Lower leg skin (tissue), 3 donors: ENCODE measurements at regions not wholly inside any gene's neighbourhood (a gene's known extent, or its start where the extent isn't known, plus 50 kb on each side); places are given as distances from the start of the nearest gene placed in this dataset.

Experiments used
- POLR2A ChIP-seq, 2 donors: fragments of 450-650 bp; IDR thresholded peaks; one replicate each; pipeline ENCODE4 v1.6.1; 2016 to 2017; ENCODE audit warnings: antibody characterized with exemption in 2 of 2, mild to moderate bottlenecking in 1 of 2, moderate library complexity in 1 of 2
- TF ChIP-seq, protein P1 (sequence below), 3 donors: fragments of 450-650 bp; IDR thresholded peaks; one replicate each; pipeline ENCODE4 v1.5.1; 2016; ENCODE audit warnings: antibody characterized with exemption in 3 of 3, mild to moderate bottlenecking in 3 of 3, moderate library complexity in 2 of 3

GRCh38 chr21:38658511-38658910 is 147.2 kb upstream of the ETS2 start:
- TF ChIP-seq, protein P1, sequence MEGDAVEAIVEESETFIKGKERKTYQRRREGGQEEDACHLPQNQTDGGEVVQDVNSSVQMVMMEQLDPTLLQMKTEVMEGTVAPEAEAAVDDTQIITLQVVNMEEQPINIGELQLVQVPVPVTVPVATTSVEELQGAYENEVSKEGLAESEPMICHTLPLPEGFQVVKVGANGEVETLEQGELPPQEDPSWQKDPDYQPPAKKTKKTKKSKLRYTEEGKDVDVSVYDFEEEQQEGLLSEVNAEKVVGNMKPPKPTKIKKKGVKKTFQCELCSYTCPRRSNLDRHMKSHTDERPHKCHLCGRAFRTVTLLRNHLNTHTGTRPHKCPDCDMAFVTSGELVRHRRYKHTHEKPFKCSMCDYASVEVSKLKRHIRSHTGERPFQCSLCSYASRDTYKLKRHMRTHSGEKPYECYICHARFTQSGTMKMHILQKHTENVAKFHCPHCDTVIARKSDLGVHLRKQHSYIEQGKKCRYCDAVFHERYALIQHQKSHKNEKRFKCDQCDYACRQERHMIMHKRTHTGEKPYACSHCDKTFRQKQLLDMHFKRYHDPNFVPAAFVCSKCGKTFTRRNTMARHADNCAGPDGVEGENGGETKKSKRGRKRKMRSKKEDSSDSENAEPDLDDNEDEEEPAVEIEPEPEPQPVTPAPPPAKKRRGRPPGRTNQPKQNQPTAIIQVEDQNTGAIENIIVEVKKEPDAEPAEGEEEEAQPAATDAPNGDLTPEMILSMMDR (IDR thresholded peaks at IDR 0.05) = no peak
- TF ChIP-seq POLR2A (IDR thresholded peaks at IDR 0.05) = no peak
